IMR-90 (cell line): ENCODE measurements at regions not wholly inside any gene's neighbourhood (a gene's known extent, or its start where the extent isn't known, plus 50 kb on each side); places are given as distances from the start of the nearest gene placed in this dataset.

Source experiments
- BHLHE40 ChIP-seq: fragments of 150-350 bp; IDR thresholded peaks from 2 replicates; pipeline ENCODE4 v1.6.1; 2016; ENCODE audit warnings: mild to moderate bottlenecking, low read depth, low read length
- CEBPB ChIP-seq: IDR thresholded peaks from 2 replicates; pipeline ENCODE4 v1.6.1; 2012; ENCODE audit warnings: low read depth, low read length, improper control_type of control experiment
- CTCF ChIP-seq: conservative IDR thresholded peaks from 2 replicates; pipeline ENCODE4 v1.5.1; 2012; ENCODE audit warnings: mild to moderate bottlenecking, low read depth, low read length, improper control_type of control experiment
- FOS ChIP-seq: fragments of 150-350 bp; IDR thresholded peaks from 2 replicates; pipeline ENCODE4 v1.6.1; 2016; ENCODE audit warnings: low read depth, low read length
- MXI1 ChIP-seq: IDR thresholded peaks from 2 replicates; pipeline ENCODE4 v1.6.1; 2012; ENCODE audit warnings: low read depth, mild to moderate bottlenecking, low read length, moderate library complexity, borderline replicate concordance
- POLR2A ChIP-seq: IDR thresholded peaks from 2 replicates; pipeline ENCODE4 v1.6.1; 2012; ENCODE audit warnings: mild to moderate bottlenecking, low read depth, low read length
- SMC3 ChIP-seq: fragments of 150-350 bp; IDR thresholded peaks from 2 replicates; pipeline ENCODE4 v1.6.1; 2016; ENCODE audit warnings: low read depth, mild to moderate bottlenecking, antibody characterized with exemption, low read length, moderate library complexity

GRCh38 chr6:148617530-148617929, 129.3 kb upstream of the UST start:
- TF ChIP-seq CTCF = no peak
- TF ChIP-seq BHLHE40 = no peak
- no peak for TF ChIP-seq MXI1
- no peak for TF ChIP-seq POLR2A
- no peak for TF ChIP-seq CEBPB
- no peak for TF ChIP-seq FOS
- TF ChIP-seq SMC3 = no peak
